ENCODE measurements at regions not wholly inside any gene's neighbourhood (a gene's known extent, or its start where the extent isn't known, plus 50 kb on each side); places are given as distances from the start of the nearest gene placed in this dataset.

DNA sequence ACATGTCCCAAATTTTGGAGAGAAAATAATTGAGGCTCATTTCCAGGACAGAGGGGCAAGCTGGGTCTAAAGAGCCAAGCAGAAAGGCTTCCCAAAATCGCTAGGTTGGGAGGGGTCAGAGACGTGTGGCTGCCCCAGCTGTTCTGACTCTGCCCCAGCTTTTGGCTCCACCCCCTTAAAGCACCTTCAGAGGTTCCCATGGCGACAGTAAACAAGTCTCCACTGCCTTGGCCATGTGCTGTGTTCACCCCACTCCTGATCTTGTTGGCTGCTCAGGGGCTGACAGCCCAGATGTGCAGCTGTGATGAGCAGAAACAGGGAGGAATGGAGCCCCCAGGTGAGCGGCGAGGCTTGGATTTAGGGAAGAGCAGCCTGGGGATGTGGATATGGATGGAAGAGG is 72.8 kb upstream of the SPTLC3 start (continued):
- TF ChIP-seq, protein P1, sequence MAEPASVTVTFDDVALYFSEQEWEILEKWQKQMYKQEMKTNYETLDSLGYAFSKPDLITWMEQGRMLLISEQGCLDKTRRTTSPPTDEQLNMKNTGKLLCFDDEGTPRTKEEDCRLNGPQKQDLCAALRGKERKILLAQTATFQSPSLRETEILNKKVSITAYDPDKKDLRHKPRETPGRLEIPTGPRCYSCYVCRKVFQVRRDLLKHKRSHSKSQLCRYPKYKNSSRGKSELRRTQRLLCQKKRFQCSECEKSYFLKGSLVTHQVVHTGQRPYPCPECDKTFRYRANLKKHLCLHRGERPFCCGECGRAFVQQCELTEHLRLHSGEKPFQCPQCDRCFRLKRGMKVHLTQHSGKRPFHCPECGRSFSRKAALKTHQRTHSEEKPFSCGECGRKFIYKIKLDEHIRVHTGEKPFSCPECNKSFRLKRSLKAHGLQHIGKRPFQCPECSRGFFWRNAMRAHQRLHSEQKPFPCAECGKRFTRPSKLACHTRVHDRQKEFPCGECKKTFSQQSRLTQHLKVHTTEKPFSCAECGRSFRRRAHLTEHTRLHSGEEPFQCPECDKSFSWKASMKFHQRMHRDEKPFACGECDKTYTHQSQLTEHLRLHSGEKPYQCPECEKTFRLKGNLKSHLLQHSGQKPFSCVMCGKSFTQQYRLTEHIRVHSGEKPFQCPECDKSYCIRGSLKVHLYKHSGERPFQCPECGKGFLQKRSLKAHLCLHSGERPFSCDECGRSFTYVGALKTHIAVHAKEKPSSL (CRISPR knock-in tag; conservative IDR thresholded peaks at IDR 0.05): no peak
- no peak for TF ChIP-seq NR2C2 (CRISPR knock-in tag; IDR thresholded peaks at IDR 0.05)

DNA sequence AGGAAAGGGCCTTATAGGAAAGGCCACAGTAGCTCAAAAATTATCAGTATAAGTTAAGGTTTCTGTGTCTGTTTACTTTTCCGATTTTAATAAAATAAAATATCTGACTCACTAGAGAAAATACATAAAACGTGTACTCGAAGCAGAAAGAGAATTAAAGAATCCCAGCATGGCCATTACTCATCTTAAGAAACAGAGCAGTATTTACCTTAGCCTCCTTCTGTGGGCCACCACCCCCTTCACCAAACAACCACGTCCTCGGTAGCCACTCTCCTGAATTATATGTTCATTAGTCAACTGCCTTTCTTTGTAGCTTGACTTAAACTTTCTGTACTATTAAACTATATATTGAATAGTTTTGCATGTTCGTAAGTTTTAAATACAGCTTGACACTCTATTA is 72.2 kb upstream of the SPTLC3 start:
- peaks cover 5% of the 10 kb centered on the region for H3K4me1 Mint-ChIP-seq
- H3K4me3 Mint-ChIP-seq: no peak overlapping the region
- TF ChIP-seq, protein P2, sequence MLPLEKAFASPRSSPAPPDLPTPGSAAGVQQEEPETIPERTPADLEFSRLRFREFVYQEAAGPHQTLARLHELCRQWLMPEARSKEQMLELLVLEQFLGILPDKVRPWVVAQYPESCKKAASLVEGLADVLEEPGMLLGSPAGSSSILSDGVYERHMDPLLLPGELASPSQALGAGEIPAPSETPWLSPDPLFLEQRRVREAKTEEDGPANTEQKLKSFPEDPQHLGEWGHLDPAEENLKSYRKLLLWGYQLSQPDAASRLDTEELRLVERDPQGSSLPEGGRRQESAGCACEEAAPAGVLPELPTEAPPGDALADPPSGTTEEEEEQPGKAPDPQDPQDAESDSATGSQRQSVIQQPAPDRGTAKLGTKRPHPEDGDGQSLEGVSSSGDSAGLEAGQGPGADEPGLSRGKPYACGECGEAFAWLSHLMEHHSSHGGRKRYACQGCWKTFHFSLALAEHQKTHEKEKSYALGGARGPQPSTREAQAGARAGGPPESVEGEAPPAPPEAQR (CRISPR knock-in tag; IDR thresholded peaks at IDR 0.05): no peak
- TF ChIP-seq, protein P3, sequence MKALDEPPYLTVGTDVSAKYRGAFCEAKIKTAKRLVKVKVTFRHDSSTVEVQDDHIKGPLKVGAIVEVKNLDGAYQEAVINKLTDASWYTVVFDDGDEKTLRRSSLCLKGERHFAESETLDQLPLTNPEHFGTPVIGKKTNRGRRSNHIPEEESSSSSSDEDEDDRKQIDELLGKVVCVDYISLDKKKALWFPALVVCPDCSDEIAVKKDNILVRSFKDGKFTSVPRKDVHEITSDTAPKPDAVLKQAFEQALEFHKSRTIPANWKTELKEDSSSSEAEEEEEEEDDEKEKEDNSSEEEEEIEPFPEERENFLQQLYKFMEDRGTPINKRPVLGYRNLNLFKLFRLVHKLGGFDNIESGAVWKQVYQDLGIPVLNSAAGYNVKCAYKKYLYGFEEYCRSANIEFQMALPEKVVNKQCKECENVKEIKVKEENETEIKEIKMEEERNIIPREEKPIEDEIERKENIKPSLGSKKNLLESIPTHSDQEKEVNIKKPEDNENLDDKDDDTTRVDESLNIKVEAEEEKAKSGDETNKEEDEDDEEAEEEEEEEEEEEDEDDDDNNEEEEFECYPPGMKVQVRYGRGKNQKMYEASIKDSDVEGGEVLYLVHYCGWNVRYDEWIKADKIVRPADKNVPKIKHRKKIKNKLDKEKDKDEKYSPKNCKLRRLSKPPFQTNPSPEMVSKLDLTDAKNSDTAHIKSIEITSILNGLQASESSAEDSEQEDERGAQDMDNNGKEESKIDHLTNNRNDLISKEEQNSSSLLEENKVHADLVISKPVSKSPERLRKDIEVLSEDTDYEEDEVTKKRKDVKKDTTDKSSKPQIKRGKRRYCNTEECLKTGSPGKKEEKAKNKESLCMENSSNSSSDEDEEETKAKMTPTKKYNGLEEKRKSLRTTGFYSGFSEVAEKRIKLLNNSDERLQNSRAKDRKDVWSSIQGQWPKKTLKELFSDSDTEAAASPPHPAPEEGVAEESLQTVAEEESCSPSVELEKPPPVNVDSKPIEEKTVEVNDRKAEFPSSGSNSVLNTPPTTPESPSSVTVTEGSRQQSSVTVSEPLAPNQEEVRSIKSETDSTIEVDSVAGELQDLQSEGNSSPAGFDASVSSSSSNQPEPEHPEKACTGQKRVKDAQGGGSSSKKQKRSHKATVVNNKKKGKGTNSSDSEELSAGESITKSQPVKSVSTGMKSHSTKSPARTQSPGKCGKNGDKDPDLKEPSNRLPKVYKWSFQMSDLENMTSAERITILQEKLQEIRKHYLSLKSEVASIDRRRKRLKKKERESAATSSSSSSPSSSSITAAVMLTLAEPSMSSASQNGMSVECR (CRISPR knock-in tag; IDR thresholded peaks at IDR 0.05; ENCODE audit: borderline replicate concordance): no peak
- TF ChIP-seq SMAD4 (CRISPR knock-in tag; IDR thresholded peaks at IDR 0.05) (no peak), MYBL2 (CRISPR knock-in tag; IDR thresholded peaks at IDR 0.05) (no peak), SMAD3 (CRISPR knock-in tag; IDR thresholded peaks at IDR 0.05; ENCODE audit: borderline replicate concordance) (no peak), FOXJ3 (CRISPR knock-in tag; IDR thresholded peaks at IDR 0.05; ENCODE audit: borderline replicate concordance) (no peak), SOX15 (CRISPR knock-in tag; IDR thresholded peaks at IDR 0.05) (no peak), ZNF121 (CRISPR knock-in tag; IDR thresholded peaks at IDR 0.05) (no peak), ZNF219 (CRISPR knock-in tag; IDR thresholded peaks at IDR 0.05; ENCODE audit: borderline replicate concordance) (no peak), ATF1 (CRISPR knock-in tag; IDR thresholded peaks at IDR 0.05) (no peak), GRHL2 (CRISPR knock-in tag; IDR thresholded peaks at IDR 0.05; ENCODE audit: insufficient replicate concordance, severe bottlenecking) (no peak), GTF2I (CRISPR knock-in tag; conservative IDR thresholded peaks at IDR 0.05) (no peak), KAT7 (CRISPR knock-in tag; IDR thresholded peaks at IDR 0.05; ENCODE audit: borderline replicate concordance) (no peak), HMGA2 (CRISPR knock-in tag; IDR thresholded peaks at IDR 0.05) (no peak), ESRRA (CRISPR knock-in tag; IDR thresholded peaks at IDR 0.05; ENCODE audit: borderline replicate concordance) (no peak), NR3C1 (CRISPR knock-in tag; conservative IDR thresholded peaks at IDR 0.05; ENCODE audit: low read depth) (no peak)
- TF ChIP-seq, protein P4, sequence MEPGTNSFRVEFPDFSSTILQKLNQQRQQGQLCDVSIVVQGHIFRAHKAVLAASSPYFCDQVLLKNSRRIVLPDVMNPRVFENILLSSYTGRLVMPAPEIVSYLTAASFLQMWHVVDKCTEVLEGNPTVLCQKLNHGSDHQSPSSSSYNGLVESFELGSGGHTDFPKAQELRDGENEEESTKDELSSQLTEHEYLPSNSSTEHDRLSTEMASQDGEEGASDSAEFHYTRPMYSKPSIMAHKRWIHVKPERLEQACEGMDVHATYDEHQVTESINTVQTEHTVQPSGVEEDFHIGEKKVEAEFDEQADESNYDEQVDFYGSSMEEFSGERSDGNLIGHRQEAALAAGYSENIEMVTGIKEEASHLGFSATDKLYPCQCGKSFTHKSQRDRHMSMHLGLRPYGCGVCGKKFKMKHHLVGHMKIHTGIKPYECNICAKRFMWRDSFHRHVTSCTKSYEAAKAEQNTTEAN (CRISPR knock-in tag; IDR thresholded peaks at IDR 0.05): no peak
- TF ChIP-seq, protein P5, sequence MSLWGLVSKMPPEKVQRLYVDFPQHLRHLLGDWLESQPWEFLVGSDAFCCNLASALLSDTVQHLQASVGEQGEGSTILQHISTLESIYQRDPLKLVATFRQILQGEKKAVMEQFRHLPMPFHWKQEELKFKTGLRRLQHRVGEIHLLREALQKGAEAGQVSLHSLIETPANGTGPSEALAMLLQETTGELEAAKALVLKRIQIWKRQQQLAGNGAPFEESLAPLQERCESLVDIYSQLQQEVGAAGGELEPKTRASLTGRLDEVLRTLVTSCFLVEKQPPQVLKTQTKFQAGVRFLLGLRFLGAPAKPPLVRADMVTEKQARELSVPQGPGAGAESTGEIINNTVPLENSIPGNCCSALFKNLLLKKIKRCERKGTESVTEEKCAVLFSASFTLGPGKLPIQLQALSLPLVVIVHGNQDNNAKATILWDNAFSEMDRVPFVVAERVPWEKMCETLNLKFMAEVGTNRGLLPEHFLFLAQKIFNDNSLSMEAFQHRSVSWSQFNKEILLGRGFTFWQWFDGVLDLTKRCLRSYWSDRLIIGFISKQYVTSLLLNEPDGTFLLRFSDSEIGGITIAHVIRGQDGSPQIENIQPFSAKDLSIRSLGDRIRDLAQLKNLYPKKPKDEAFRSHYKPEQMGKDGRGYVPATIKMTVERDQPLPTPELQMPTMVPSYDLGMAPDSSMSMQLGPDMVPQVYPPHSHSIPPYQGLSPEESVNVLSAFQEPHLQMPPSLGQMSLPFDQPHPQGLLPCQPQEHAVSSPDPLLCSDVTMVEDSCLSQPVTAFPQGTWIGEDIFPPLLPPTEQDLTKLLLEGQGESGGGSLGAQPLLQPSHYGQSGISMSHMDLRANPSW (CRISPR knock-in tag; conservative IDR thresholded peaks at IDR 0.05; ENCODE audit: low read depth): no peak
- TF ChIP-seq, protein P6, sequence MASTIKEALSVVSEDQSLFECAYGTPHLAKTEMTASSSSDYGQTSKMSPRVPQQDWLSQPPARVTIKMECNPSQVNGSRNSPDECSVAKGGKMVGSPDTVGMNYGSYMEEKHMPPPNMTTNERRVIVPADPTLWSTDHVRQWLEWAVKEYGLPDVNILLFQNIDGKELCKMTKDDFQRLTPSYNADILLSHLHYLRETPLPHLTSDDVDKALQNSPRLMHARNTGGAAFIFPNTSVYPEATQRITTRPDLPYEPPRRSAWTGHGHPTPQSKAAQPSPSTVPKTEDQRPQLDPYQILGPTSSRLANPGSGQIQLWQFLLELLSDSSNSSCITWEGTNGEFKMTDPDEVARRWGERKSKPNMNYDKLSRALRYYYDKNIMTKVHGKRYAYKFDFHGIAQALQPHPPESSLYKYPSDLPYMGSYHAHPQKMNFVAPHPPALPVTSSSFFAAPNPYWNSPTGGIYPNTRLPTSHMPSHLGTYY (CRISPR knock-in tag; IDR thresholded peaks at IDR 0.05): no peak
- no peak for DNase-seq (ENCODE audit: low spot score)
- H3K9me3 Mint-ChIP-seq: 0 out of 2 replicates have a peak, but pooled peaks cover 3% of the 10 kb centered on the region
- CTCF ChIA-PET: interaction anchor here (1.8 kb wide), 1 partner anchor 11 kb away, joined by 6 read pairs; no protein-coding TSS in a partner anchor
- H3K27ac Mint-ChIP-seq: no peak overlapping the region
- POLR2A ChIA-PET: no interaction called here
- H3K27me3 Mint-ChIP-seq (ENCODE audit: low read depth): no peaks in the 10 kb centered on the region; the same call in 1 of the 2 replicates
- H3K36me3 Mint-ChIP-seq: no peaks in the 10 kb centered on the region
- no peak for ATAC-seq

Data from WTC11 (cell line).